DOHH2 (cell line): ENCODE measurements at regions not wholly inside any gene's neighbourhood (a gene's known extent, or its start where the extent isn't known, plus 50 kb on each side); places are given as distances from the start of the nearest gene placed in this dataset.

Experiments used
- EZH2phosphoT487 ChIP-seq: fragments of 200-600 bp; sonication (generic); IDR thresholded peaks from 2 replicates; pipeline ENCODE4 v1.6.1; 2017; ENCODE audit warnings: borderline replicate concordance, mild to moderate bottlenecking, antibody characterized with exemption, low read length, moderate library complexity, mixed read lengths
- TF ChIP-seq, protein P1 (sequence below): fragments of 200-600 bp; sonication (generic); IDR thresholded peaks from one replicate; pipeline ENCODE4 v1.5.1; 2014; ENCODE audit warnings: antibody characterized with exemption, mild to moderate bottlenecking, low read depth, low read length; ENCODE audit not compliant: poor library complexity, severe bottlenecking

GRCh38 chr5:40416098-40416497 lies 263.6 kb upstream of the PTGER4 start:
- TF ChIP-seq EZH2phosphoT487 = no peak
- TF ChIP-seq, protein P1, sequence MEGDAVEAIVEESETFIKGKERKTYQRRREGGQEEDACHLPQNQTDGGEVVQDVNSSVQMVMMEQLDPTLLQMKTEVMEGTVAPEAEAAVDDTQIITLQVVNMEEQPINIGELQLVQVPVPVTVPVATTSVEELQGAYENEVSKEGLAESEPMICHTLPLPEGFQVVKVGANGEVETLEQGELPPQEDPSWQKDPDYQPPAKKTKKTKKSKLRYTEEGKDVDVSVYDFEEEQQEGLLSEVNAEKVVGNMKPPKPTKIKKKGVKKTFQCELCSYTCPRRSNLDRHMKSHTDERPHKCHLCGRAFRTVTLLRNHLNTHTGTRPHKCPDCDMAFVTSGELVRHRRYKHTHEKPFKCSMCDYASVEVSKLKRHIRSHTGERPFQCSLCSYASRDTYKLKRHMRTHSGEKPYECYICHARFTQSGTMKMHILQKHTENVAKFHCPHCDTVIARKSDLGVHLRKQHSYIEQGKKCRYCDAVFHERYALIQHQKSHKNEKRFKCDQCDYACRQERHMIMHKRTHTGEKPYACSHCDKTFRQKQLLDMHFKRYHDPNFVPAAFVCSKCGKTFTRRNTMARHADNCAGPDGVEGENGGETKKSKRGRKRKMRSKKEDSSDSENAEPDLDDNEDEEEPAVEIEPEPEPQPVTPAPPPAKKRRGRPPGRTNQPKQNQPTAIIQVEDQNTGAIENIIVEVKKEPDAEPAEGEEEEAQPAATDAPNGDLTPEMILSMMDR = no peak
